ENCODE measurements at regions not wholly inside any gene's neighbourhood (a gene's known extent, or its start where the extent isn't known, plus 50 kb on each side); places are given as distances from the start of the nearest gene placed in this dataset.

DNA sequence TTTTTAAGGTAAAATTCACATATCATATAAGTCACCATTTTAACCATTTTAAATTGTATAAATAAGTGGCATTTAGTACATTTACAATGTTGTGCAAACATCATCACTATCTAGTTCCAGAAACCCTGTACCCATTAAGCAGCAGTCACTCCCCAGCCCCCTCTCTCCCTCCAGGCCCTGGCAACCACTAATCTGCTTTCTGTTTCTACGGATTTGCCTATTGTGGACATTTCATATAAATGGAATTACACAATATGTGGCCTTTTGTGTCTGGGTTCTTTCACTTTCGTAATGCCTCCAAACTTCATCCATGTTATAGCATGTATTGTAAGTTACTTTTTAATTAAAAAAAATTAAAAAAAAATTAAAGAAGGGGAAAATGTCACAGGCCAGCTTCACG, 58.0 kb upstream of the RAB3GAP2 start:
- TF ChIP-seq CTCF (IDR thresholded peaks at IDR 0.05) (no peak), SIN3A (IDR thresholded peaks at IDR 0.05; ENCODE audit: borderline replicate concordance, insufficient read depth, low read depth, low read length) (no peak), REST (IDR thresholded peaks at IDR 0.05; ENCODE audit: insufficient read depth in 1 of 2, low read depth in 2 of 2, low read length in 1 of 2) (no peak), POLR2AphosphoS5 (IDR thresholded peaks at IDR 0.05; ENCODE audit: low read depth, low read length) (no peak), TCF7L2 (IDR thresholded peaks at IDR 0.05; ENCODE audit: low read depth, low read length) (no peak)
